Stimulated activated CD8-positive, alpha-beta memory T cell treated with anti-CD3 and anti-CD28 coated beads, Interleukin-7, amount 100 ng/mL, for 24 hours (primary cell): ENCODE measurements at regions not wholly inside any gene's neighbourhood (a gene's known extent, or its start where the extent isn't known, plus 50 kb on each side); places are given as distances from the start of the nearest gene placed in this dataset.
A peak's percentile ranks its signal among the peaks of the same experiment; 100 is the strongest.

Experiments
- DNase-seq: peaks from one replicate; pipeline ENCODE4 v3.0.0-alpha.2; 2020; ENCODE audit warnings: low read depth

GRCh38 chrX:131778269-131779218, 234.7 kb downstream of the OR13H1 start:
- no peak for DNase-seq

- DNase-seq, result no peak
These were observed 235.4 kb downstream of the OR13H1 start for GRCh38 chrX:131779306-131779705.

GRCh38 chrX:131779741-131780140, 235.9 kb downstream of the OR13H1 start:
- no peak for DNase-seq

- DNase-seq, result no peak
These were observed 238.8 kb downstream of the OR13H1 start for GRCh38 chrX:131782646-131783045.

GRCh38 chrX:131783555-131784308, 239.4 kb upstream of the STK26 start:
- DNase-seq, result no peak

- DNase-seq, result no peak
These were observed 233.4 kb upstream of the STK26 start for GRCh38 chrX:131789664-131790063.

GRCh38 chrX:131791608-131792355, 231.3 kb upstream of the STK26 start:
- DNase-seq, result no peak

- DNase-seq, result no peak
These were observed 230.7 kb upstream of the STK26 start for GRCh38 chrX:131792356-131792749.

GRCh38 chrX:131792789-131793462, 230.2 kb upstream of the STK26 start:
- no peak for DNase-seq

- DNase-seq, result no peak
These were observed 227.5 kb upstream of the STK26 start for GRCh38 chrX:131795442-131796229.

GRCh38 chrX:131801066-131801465, 222.0 kb upstream of the STK26 start:
- no peak for DNase-seq

GRCh38 chrX:131801911-131802310, 221.2 kb upstream of the STK26 start:
- DNase-seq, result no peak

- DNase-seq, result no peak
These were observed 220.1 kb upstream of the STK26 start for GRCh38 chrX:131802836-131803626.

GRCh38 chrX:131812847-131813825, 210.0 kb upstream of the STK26 start:
- no peak for DNase-seq

GRCh38 chrX:131816551-131817136, 206.5 kb upstream of the STK26 start:
- DNase-seq, result peak; percentile 17

- no peak for DNase-seq
These were observed 204.7 kb upstream of the STK26 start for GRCh38 chrX:131818297-131818936.

- no peak for DNase-seq
These were observed 201.0 kb upstream of the STK26 start for GRCh38 chrX:131821945-131822622.
